Thyroid gland (tissue), 4 donors: ENCODE measurements at regions not wholly inside any gene's neighbourhood (a gene's known extent, or its start where the extent isn't known, plus 50 kb on each side); places are given as distances from the start of the nearest gene placed in this dataset.
"Not testable (repeated sequence)": the region's sequence is repeated elsewhere in the genome, so short reads cannot be mapped to it uniquely, and the experiment has no call there.

Experiments used
- DNase-seq, 2 donors: peaks; one replicate each; pipeline ENCODE4 v3.0.0-alpha.2; 2019
- H3K27ac ChIP-seq, 3 donors: fragments of 200-600 bp; sonication (generic); 1 replicate in 2 of 3; 2 replicates in 1 of 3; pipeline ENCODE4 v1.5.1; 2016 to 2019; ENCODE audit warnings: mild to moderate bottlenecking in 1 of 3, moderate library complexity in 1 of 3
- H3K27me3 ChIP-seq: fragments of 200-600 bp; sonication (generic); one replicate; pipeline ENCODE4 v1.5.1; 2019
- H3K36me3 ChIP-seq, 2 donors: fragments of 200-600 bp; sonication (generic); one replicate each; pipeline ENCODE4 v1.5.1; 2016 to 2019
- H3K4me1 ChIP-seq, 2 donors: fragments of 200-600 bp; sonication (generic); one replicate each; pipeline ENCODE4 v1.5.1; 2017 to 2019
- H3K4me3 ChIP-seq, 3 donors: fragments of 200-600 bp; sonication (generic); replicated peaks in 1 of 3; 1 replicate in 2 of 3; 2 replicates in 1 of 3; pipeline ENCODE4 v1.5.1; 2016; ENCODE audit warnings: mild to moderate bottlenecking in 1 of 3
- H3K9me3 ChIP-seq: fragments of 200-600 bp; sonication (generic); one replicate; pipeline ENCODE4 v1.5.1; 2017
- CTCF ChIP-seq, 6 experiments: fragments of 200-600 bp in 3 of 6; fragments of 450-650 bp in 3 of 6; sonication (generic) in 3 of 6; IDR thresholded peaks; one replicate each; pipeline ENCODE4 v1.5.1; 2016 to 2019; ENCODE audit warnings: antibody characterized with exemption in 6 of 6, mild to moderate bottlenecking in 2 of 6, inconsistent platforms in 1 of 6, moderate library complexity in 1 of 6
- POLR2A ChIP-seq, 2 donors: fragments of 450-650 bp; IDR thresholded peaks; one replicate each; pipeline ENCODE4 v1.6.1; 2017; ENCODE audit warnings: antibody characterized with exemption in 2 of 2, mild to moderate bottlenecking in 2 of 2, moderate library complexity in 1 of 2
- WGBS, 2 donors: methylation state at CpG; one replicate each; pipeline ENCODE4 v1.1.5; 2017; 5-methylcytosine and 5-hydroxymethylcytosine counted together
- intact Hi-C: fragments of 100-400 bp; cut with DNase I; formaldehyde crosslinking; loops from one replicate; pipeline ENCODE4 v1.15.1; 2023

- no peak for TF ChIP-seq POLR2A (IDR thresholded peaks at IDR 0.05)
- no peak for TF ChIP-seq CTCF (IDR thresholded peaks at IDR 0.05)
- no peak for DNase-seq
- Histone ChIP-seq H3K27me3 (no peaks in the 10 kb centered on the region), H3K4me3 (no peak overlapping the region), H3K4me1 (no peaks in the 10 kb centered on the region), H3K9me3 (no peaks in the 10 kb centered on the region), H3K36me3 (no peaks in the 10 kb centered on the region), H3K27ac (no peak overlapping the region)
- WGBS, 2 donors, result 97 to 100% methylated on average over 2 of the region's 2 CpGs
- intact Hi-C loops, result no loop called here
These were observed 143.1 kb downstream of the OTUD1 start for GRCh38 chr10:23581906-23582450.

- TF ChIP-seq POLR2A (IDR thresholded peaks at IDR 0.05) (no peak), CTCF (IDR thresholded peaks at IDR 0.05) (no peak)
- no peaks in the 10 kb centered on the region for H3K36me3 ChIP-seq
- intact Hi-C loops, result no loop called here
- H3K4me1 ChIP-seq, result no peaks in the 10 kb centered on the region
- 96 to 97% methylated on average over 2 of the region's 2 CpGs for WGBS, 2 donors
- no peak overlapping the region for H3K27ac ChIP-seq
- no peak for DNase-seq
- no peaks in the 10 kb centered on the region for H3K9me3 ChIP-seq
- H3K27me3 ChIP-seq, result no peaks in the 10 kb centered on the region
- no peak overlapping the region for H3K4me3 ChIP-seq
These were observed 145.5 kb downstream of the OTUD1 start for GRCh38 chr10:23584396-23584795.

GRCh38 chr10:23585186-23585585 is 146.3 kb downstream of the OTUD1 start:
- no peak overlapping the region for H3K27ac ChIP-seq
- no peaks in the 10 kb centered on the region for H3K9me3 ChIP-seq
- no peak for DNase-seq
- H3K36me3 ChIP-seq, result no peaks in the 10 kb centered on the region
- whole genome bisulfite sequencing, 2 donors, result 86 to 92% methylated on average over 1 of the region's 1 CpG
- no peak overlapping the region for H3K4me3 ChIP-seq
- no peaks in the 10 kb centered on the region for H3K27me3 ChIP-seq
- no peaks in the 10 kb centered on the region for H3K4me1 ChIP-seq
- TF ChIP-seq POLR2A (IDR thresholded peaks at IDR 0.05), result no peak
- no peak for TF ChIP-seq CTCF (IDR thresholded peaks at IDR 0.05)
- intact Hi-C loops, result no loop called here

- WGBS, 2 donors, result 29 to 33% methylated on average over 2 of the region's 2 CpGs
- H3K27me3 ChIP-seq, result no peaks in the 10 kb centered on the region
- H3K4me1 ChIP-seq, result no peaks in the 10 kb centered on the region
- DNase-seq, result no peak
- no peaks in the 10 kb centered on the region for H3K36me3 ChIP-seq
- intact Hi-C loops, result no loop called here
- TF ChIP-seq POLR2A (IDR thresholded peaks at IDR 0.05) (no peak), CTCF (IDR thresholded peaks at IDR 0.05) (no peak)
- H3K4me3 ChIP-seq, result no peak overlapping the region
- no peak overlapping the region for H3K27ac ChIP-seq
- no peaks in the 10 kb centered on the region for H3K9me3 ChIP-seq
These were observed 146.8 kb downstream of the OTUD1 start for GRCh38 chr10:23585666-23586065.

- H3K27ac ChIP-seq, H3K4me3 ChIP-seq, H3K27me3 ChIP-seq, DNase-seq, H3K9me3 ChIP-seq, H3K36me3 ChIP-seq, H3K4me1 ChIP-seq, intact Hi-C loops: not testable (repeated sequence)
- WGBS, 2 donors, result 84 to 92% methylated on average over 7 to 10 of the region's 10 CpGs
These were observed 156.4 kb downstream of the OTUD1 start for GRCh38 chr10:23595278-23595677.

- H3K36me3 ChIP-seq, result no peaks in the 10 kb centered on the region
- WGBS, 2 donors, result 71 to 74% methylated on average over 2 of the region's 2 CpGs
- no peaks in the 10 kb centered on the region for H3K27me3 ChIP-seq
- DNase-seq, result no peak
- no peak overlapping the region for H3K4me3 ChIP-seq
- H3K4me1 ChIP-seq, result no peaks in the 10 kb centered on the region
- no peak overlapping the region for H3K27ac ChIP-seq
- no peaks in the 10 kb centered on the region for H3K9me3 ChIP-seq
- TF ChIP-seq POLR2A (IDR thresholded peaks at IDR 0.05), result no peak
- TF ChIP-seq CTCF (IDR thresholded peaks at IDR 0.05), result no peak
- intact Hi-C loops, result no loop called here
These were observed 165.7 kb downstream of the OTUD1 start for GRCh38 chr10:23604613-23605012.
